ENCODE measurements at regions not wholly inside any gene's neighbourhood (a gene's known extent, or its start where the extent isn't known, plus 50 kb on each side); places are given as distances from the start of the nearest gene placed in this dataset.

- Histone ChIP-seq H3K27ac (ENCODE audit: extremely low read depth, low read depth, low read length) (no peak overlapping the region), H3K27me3 (ENCODE audit: control insufficient read depth in 2 of 2, insufficient read depth in 2 of 2, low read length in 2 of 2) (peaks cover 10 to 73% of the 10 kb centered on the region in 2 experiments; a peak in 4 of 5 replicates)
- WGBS (ENCODE audit: insufficient coverage, low coverage, missing lambda C conversion rate): 3% methylated on average over 18 of the region's 20 CpGs
- TF ChIP-seq, protein P1, sequence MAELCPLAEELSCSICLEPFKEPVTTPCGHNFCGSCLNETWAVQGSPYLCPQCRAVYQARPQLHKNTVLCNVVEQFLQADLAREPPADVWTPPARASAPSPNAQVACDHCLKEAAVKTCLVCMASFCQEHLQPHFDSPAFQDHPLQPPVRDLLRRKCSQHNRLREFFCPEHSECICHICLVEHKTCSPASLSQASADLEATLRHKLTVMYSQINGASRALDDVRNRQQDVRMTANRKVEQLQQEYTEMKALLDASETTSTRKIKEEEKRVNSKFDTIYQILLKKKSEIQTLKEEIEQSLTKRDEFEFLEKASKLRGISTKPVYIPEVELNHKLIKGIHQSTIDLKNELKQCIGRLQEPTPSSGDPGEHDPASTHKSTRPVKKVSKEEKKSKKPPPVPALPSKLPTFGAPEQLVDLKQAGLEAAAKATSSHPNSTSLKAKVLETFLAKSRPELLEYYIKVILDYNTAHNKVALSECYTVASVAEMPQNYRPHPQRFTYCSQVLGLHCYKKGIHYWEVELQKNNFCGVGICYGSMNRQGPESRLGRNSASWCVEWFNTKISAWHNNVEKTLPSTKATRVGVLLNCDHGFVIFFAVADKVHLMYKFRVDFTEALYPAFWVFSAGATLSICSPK (IDR thresholded peaks at IDR 0.05; ENCODE audit: borderline replicate concordance): no peak
- TF ChIP-seq TCF7L2 (IDR thresholded peaks at IDR 0.05; ENCODE audit: low read depth, low read length): no peak
- TF ChIP-seq CREB5 (CRISPR knock-in tag; IDR thresholded peaks at IDR 0.05): no peak
- no peak for TF ChIP-seq NFXL1 (CRISPR knock-in tag; IDR thresholded peaks at IDR 0.05)
- no peak for TF ChIP-seq KAT7 (CRISPR knock-in tag; IDR thresholded peaks at IDR 0.05; ENCODE audit: borderline replicate concordance)
- no peak for TF ChIP-seq BRD9 (IDR thresholded peaks at IDR 0.05; ENCODE audit: low read depth, partially characterized antibody)
- no peak for TF ChIP-seq ELF4 (CRISPR knock-in tag; IDR thresholded peaks at IDR 0.05)
- no peak for TF ChIP-seq JUN (IDR thresholded peaks at IDR 0.05; ENCODE audit: borderline replicate concordance, low read depth, low read length)
- no peak for TF ChIP-seq JUN (CRISPR knock-in tag; IDR thresholded peaks at IDR 0.05; ENCODE audit: borderline replicate concordance)
- no peak for TF ChIP-seq HNRNPH1 (optimal IDR thresholded peaks at IDR 0.05; ENCODE audit: low read depth, low read length)
- TF ChIP-seq CUX1 (CRISPR knock-in tag; IDR thresholded peaks at IDR 0.05): no peak
- no peak for TF ChIP-seq SPI1 (IDR thresholded peaks at IDR 0.05; ENCODE audit: borderline replicate concordance, low read depth, low read length)
- TF ChIP-seq, protein P2, sequence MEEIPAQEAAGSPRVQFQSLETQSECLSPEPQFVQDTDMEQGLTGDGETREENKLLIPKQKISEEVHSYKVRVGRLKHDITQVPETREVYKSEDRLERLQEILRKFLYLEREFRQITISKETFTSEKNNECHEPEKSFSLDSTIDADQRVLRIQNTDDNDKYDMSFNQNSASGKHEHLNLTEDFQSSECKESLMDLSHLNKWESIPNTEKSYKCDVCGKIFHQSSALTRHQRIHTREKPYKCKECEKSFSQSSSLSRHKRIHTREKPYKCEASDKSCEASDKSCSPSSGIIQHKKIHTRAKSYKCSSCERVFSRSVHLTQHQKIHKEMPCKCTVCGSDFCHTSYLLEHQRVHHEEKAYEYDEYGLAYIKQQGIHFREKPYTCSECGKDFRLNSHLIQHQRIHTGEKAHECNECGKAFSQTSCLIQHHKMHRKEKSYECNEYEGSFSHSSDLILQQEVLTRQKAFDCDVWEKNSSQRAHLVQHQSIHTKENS (CRISPR knock-in tag; IDR thresholded peaks at IDR 0.05): no peak
Observed at GRCh38 chr9:135275571-135276289, 188.3 kb downstream of the OLFM1 start.

More at GRCh38 chr9:135275571-135276289, 188.3 kb downstream of the OLFM1 start:
- in situ Hi-C loops (cut with MboI) (no loop called here), intact Hi-C loops (cut with micrococcal nuclease) (no loop called here)
- Histone ChIP-seq H3K4me3 (no peak overlapping the region), H3K36me3 (ENCODE audit: control insufficient read depth, insufficient read depth, low read length) (no peaks in the 10 kb centered on the region), H3K4me2 (ENCODE audit: insufficient read depth, low read length) (no peak overlapping the region), H4K20me1 (replicated peaks; ENCODE audit: control insufficient read depth, insufficient read depth, low read length) (no peaks in the 10 kb centered on the region; the same call in 1 of the 2 replicates), H3K9me1 (ENCODE audit: control insufficient read depth, insufficient read depth, low read length) (no peaks in the 10 kb centered on the region), H3K9ac (ENCODE audit: insufficient read depth in 1 of 2, low read depth in 2 of 2, low read length in 2 of 2) (no peak overlapping the region), H3K9me3 (replicated peaks; ENCODE audit: control insufficient read depth, insufficient read depth, low read depth, low read length) (no peaks in the 10 kb centered on the region), H2AFZ (ENCODE audit: low read depth, low read length) (no peak overlapping the region), H3K4me1 (replicated peaks in 1 of 2; ENCODE audit: control insufficient read depth in 2 of 2, insufficient read depth in 2 of 2, low read length in 2 of 2) (no peaks in the 10 kb centered on the region), H3K79me2 (ENCODE audit: control insufficient read depth, insufficient read depth, low read length) (no peaks in the 10 kb centered on the region)
- no peak for DNase-seq (ENCODE audit: extremely low read depth in 1 of 4, low spot score in 3 of 4)
- no peak for ATAC-seq
- ChIA-PET POLR2A (interaction anchor here (0.6 kb wide), 1 partner anchor 293 kb away, joined by 3 read pairs; no protein-coding TSS in a partner anchor), CTCF (ENCODE audit: low intra/inter-chr PET ratio) (no interaction called here)
- no peak for FAIRE-seq
- BruUV-seq (replicated peaks): no TSS peak

Data from K562 (cell line).